Esophagus mucosa (tissue), 1 donor: ENCODE measurements at regions not wholly inside any gene's neighbourhood (a gene's known extent, or its start where the extent isn't known, plus 50 kb on each side); places are given as distances from the start of the nearest gene placed in this dataset.
"Not testable (repeated sequence)": the region's sequence is repeated elsewhere in the genome, so short reads cannot be mapped to it uniquely, and the experiment has no call there.

ENCODE experiments used
- ATAC-seq: fragments of 200-7000 bp; cut with Tn5 transposase; one replicate; pipeline ENCODE4 v1.9.1; 2020
- donor health status: DM: yes; HTN: yes; CAD: no.

GRCh38 chr15:77909182-77909940, 168.2 kb downstream of the TBC1D2B start:
- peak; percentile 73 for ATAC-seq

- ATAC-seq: not testable (repeated sequence)
Observed at GRCh38 chr15:77908752-77909111, 168.8 kb downstream of the TBC1D2B start.

- peak; percentile 71 for ATAC-seq
Observed at GRCh38 chr15:77907824-77908751, 169.4 kb downstream of the TBC1D2B start.

- not testable (repeated sequence) for ATAC-seq
Observed at GRCh38 chr15:77906062-77906990, 171.2 kb downstream of the TBC1D2B start.

- no peak for ATAC-seq
Observed at GRCh38 chr15:77905301-77905920, 172.1 kb downstream of the TBC1D2B start.

- ATAC-seq: no peak
Observed at GRCh38 chr15:77904901-77905300, 172.6 kb downstream of the TBC1D2B start.

GRCh38 chr15:77904436-77904821, 173.1 kb downstream of the TBC1D2B start:
- ATAC-seq: no peak

- not testable (repeated sequence) for ATAC-seq
Observed at GRCh38 chr15:77903761-77904435, 173.6 kb downstream of the TBC1D2B start.

GRCh38 chr15:77902921-77903760, 174.4 kb downstream of the TBC1D2B start:
- peak; percentile 40 for ATAC-seq

GRCh38 chr15:77901921-77902750, 175.4 kb downstream of the TBC1D2B start:
- ATAC-seq: no peak

- ATAC-seq: no peak
Observed at GRCh38 chr15:77901251-77901881, 176.1 kb downstream of the TBC1D2B start.

GRCh38 chr15:77900331-77900963, 177.1 kb downstream of the TBC1D2B start:
- ATAC-seq: peak; percentile 62

- not testable (repeated sequence) for ATAC-seq
Observed at GRCh38 chr15:77899776-77900175, 177.7 kb downstream of the TBC1D2B start.

- no peak for ATAC-seq
Observed at GRCh38 chr15:77898811-77899730, 178.4 kb downstream of the TBC1D2B start.

GRCh38 chr15:77897896-77898406, 179.6 kb downstream of the TBC1D2B start:
- no peak for ATAC-seq

- not testable (repeated sequence) for ATAC-seq
Observed at GRCh38 chr15:77897113-77897895, 180.2 kb downstream of the TBC1D2B start.
